ENCODE measurements at regions not wholly inside any gene's neighbourhood (a gene's known extent, or its start where the extent isn't known, plus 50 kb on each side); places are given as distances from the start of the nearest gene placed in this dataset.

DNA sequence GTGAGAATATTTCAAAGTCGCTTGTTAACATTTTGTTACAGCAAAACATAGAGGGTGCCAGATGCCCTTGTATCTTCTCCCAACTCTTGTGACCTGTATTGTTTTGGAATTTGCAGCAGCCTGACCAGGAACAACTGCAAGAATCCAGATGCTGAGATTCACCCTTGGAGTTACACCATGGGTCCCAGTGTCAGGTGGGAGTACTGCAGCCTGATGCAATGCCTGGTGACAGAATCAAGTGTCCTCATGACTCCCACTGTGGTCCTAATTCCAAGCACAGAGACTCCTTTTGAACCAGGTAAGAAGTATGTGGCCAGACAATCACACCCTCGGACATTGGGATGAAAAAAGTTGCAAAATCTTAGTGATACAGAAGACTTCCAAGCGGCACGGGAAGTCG lies 79.6 kb upstream of the MAP3K4 start:
- DNase-seq: no peak

DNA sequence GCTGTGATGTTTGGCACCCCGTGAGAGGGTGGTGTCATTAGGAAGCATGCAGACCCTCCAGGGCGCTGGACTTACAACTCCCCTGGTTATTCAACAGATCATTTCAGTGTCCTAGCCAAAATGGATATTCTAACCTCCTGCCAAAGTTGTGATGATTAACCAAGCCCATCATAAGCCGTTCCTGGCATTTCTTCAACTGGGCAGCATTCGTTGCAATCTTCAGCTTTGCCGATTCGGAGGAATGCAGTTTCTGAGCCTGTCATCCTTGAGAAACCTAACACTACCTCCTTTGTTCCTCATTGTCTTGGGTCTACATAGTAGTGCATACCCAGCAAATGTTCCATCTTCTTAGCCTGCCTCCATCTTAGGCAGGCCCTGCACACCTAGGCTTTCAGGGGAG lies 79.2 kb upstream of the MAP3K4 start:
- DNase-seq: no peak

DNA sequence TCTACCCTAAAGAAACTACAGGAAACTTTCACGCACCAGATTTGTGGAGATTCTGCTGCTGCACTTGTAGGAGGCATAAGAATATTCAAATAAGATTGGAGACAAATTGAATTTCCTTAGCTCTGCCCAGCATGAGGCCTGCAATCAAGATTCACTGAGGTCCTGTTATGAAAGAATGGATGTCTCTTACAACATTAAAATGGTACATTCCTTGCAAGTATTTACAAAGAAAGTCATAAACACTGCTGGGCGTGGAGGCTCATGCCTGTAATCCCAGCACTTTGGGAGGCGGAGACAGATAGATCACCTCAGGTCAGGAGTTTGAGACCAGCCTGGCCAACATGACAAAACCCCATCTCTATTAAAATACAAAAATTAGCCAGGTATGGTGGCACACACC lies 74.0 kb upstream of the MAP3K4 start:
- DNase-seq: no peak

DNA sequence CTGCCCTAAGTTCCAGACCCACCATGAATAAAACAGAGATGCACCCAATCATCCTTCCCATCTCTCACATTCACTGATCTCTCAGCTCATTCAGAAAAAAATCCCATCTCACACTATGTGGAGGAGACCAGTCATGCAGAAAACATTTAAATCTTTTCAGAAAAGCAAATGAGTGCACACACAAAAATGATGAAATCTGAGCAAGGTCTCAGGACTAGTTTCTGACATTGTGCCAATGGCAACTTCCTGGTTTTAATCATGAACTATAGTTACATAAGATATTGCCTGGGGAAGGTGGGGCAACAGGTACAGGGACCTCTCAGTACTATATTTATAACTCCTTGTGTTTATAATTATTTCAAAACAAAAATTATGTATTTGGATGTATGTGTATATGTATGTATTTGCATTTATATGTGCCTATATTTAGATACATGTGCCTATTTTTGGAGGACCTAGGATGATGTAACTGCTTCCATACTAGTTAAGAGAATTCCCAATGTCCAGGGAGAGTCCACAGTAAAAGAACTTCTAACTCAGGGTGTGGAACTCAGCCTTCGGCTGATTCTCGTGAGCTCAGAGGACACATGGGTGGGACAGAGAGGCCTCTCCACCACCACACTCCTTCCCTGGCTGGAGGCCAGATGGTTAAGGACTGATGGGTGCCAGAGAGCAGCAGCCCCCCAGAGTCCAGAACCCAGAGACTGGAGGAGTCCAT lies 71.7 kb upstream of the MAP3K4 start:
- DNase-seq: no peak

DNA sequence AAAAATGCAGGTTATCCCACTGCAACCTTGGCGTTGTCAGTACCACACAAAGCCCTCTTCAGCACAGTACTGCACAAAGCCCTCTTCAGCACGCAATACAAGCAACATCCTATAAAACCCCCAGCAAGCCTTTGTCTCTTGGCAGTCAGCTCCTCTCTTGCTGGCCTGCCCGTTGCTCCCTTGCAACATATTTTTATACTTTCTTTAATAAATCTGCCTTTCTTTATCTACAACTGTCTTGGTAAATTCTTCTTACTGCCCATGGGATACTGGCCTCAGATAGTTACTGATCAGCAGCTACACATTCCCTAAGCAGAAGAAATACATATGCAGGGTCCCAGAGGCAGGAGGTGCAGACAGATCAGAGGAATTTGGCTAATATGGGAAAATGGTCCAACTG lies 70.5 kb upstream of the MAP3K4 start:
- no peak for DNase-seq

DNA sequence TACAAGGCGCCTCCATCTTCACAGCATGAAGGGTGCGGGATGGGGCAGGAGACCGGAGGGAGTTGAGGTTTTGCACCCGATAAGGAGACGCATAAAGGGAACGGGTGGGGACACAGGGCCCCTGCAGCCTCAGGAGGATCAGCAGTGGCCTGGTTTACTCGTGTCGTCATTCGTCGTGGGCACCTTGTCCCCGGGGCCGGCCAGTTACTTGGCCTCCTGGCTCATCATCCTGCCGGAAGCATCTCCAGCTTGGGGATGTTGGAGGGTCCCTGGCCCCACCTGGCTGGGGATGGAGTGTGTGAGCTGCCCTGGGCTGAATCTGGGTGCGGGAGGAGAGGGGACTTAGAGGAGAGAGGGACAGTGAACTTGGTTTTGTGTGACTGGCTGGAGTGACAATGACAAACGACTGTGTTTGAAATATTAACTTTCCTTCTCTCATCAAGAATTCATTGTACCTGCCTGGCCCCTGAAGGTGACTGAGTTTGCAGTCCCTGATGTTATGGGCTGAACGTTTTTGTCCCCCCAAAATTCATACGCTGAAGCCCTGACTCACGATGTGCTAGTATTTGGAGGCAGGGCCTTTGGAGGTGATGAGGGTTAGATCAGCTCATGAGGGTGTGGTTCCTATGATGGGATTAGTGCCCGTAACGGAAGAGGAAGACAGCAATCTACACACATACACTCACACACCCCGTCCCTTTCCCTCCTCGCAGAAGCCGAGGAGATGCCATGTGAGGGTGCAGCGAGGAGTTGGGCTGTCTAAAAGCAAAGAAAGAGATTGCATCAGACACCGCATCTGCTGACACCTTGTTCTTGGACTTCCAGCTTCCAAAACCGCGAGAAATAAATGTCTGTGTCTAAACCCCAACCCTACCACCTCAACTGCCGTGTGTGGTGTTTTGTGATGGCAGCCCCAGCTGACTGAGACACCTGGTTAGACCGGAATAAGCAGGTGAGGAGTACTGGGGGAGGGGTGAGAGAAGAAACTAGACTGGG lies 65.0 kb upstream of the MAP3K4 start:
- DNase-seq: no peak

DNA sequence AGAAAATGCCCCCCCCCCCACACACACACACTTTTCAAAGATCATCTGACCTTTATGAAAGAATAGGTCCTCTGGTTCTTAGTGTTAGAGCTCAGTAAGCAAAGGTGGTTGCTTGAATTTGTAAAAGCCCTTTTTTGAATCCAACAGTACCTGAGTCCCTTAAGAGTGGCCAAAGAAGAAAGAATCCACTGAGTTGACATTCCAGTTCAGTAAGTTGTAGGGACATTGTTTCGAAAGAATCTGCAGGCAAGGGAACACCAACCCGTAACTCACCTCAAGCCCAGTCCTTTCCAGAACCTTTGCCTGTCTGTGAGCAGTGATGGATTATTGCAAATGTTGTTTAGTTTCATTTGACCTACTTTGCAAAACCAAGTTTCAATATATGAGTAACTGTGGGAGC lies 64.2 kb upstream of the MAP3K4 start:
- no peak for DNase-seq

DNA sequence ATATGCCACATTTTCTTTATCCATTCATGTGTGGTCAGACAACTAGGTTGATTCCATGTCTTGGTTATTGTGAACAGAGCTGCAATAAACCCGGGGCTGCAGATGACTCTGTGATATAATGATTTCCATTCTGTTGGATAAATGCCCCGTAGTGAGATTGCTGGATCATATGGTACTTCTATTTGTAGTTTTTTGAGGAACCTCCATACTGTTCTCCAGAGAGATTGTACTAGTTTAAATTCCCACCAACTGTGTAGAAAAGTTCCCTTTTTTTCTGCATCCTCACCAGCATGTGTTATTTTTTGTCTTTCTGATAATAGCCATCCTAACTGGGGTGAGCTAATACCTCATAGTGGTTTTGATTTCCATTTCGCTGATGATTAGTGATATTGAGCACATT lies 62.2 kb upstream of the MAP3K4 start:
- no peak for DNase-seq

DNA sequence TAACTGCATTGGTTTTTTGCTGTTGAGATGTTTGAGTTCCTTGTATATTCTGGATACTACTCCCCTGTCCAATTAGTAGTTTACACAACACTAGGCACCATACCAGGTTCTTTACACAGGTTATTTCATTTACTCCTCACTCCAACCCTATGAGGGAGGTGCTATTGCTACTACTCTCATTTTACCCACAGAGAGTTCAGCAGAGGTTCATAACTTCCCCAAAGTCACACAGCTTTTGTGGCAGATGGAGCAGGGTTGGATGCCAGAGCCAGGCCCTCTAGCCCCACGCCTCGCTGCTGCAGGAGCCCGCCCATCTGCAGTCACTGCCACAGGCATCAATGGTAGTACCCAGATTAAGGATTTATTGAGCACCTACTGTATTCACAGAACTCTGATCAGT lies 61.7 kb upstream of the MAP3K4 start:
- DNase-seq: no peak

DNA sequence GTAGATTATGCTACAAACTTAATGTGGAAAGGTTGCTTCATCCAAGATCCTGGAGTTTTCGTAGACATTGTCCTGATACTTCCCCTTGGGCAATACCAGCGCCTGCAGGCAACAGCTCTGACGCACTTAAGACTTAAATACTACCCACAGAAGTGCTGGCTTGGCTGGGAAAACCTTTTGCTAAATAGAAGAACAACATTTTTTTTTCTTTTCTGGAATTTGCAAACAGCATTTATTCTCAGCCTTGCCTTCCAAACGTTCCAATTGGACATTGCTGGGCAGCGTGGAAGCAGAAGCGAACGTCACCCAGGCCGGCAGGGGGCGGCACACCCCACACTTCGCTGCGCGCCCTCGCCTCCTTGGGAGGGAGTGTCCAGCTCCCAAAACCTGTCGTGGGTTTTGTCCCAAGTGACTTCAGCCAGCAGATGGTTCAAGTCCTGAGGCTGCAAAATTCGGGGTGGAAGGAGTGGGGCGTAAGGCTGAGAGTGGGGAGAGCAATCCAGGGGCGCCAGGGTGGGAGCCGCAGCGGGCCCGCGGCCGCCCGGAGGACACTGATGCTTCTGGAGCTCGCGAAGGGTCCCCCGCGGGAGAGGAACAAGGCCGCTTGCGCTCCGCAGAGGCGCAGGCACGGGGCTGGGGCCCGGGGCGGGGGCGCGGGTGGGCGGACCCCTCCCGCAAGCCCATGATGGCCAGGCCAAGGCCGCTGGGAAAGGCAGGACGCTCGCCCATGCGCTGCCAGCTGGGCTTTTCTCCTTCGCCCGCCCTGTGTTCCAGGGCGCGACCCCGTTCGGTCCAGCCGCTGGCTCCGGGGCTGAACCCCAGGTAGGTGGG lies 60.8 kb upstream of the MAP3K4 start:
- DNase-seq: no peak

DNA sequence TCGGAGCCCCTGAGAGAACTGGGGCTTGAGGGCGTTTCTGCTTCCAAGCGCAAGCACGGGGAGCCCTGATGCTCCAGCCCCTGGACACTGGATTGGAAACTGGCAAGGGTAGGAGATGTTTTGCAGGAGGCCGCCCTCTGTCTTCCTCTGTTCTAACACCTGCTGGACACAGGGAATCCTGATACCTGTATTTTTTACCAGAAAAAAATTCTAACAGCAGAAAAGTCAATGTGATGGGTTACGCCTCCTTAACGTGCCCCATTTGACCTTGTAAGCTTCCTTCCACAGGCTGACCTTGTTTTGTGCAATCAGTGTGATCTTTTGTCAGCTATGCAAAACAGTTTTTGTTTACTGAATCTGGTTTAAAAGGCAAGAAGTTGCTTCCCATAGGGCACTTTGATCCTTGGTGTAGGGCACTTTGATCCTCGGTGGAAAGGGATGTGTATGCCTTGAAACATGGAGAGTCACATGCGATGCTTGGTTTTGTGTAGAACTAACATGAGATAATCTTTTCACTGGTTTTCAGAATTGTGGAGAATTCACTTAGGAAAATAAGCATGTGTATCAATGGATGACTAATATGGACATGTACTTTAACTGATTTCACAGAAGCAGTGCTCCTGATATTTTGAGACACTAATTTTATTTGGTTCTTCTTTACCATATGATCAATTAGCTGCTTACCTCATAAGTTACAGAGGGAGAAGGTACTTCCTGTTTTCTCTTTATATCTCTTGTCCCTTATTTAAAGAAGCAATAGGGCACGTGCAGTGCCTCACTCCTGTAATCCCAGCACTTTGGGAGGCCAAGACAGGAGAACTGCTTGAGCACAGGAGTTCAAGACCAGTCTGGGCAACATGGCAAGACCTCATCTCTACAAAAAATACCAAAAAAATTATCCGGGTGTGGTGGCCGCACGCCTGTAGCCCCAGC lies 59.9 kb upstream of the MAP3K4 start:
- DNase-seq: no peak

DNA sequence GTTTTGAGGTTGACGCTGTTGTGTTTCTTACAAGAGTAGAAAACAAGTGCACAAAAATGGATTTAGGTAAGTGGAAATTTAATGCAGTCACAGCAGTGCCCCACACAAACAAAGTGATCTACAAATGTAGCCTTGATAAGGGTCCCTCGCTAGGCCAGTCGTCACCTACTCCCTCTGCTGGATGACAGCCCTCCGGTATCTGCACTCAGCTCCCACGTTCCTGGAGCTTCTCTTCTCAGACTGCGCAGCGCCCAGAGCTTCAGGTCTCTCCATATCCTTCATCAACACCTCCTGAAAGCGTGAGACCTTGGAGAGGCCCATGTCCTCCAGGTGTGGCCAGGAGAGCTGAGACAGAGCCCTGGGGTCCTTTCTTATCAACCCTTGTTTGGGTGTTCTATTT lies 58.3 kb upstream of the MAP3K4 start:
- no peak for DNase-seq

DNA sequence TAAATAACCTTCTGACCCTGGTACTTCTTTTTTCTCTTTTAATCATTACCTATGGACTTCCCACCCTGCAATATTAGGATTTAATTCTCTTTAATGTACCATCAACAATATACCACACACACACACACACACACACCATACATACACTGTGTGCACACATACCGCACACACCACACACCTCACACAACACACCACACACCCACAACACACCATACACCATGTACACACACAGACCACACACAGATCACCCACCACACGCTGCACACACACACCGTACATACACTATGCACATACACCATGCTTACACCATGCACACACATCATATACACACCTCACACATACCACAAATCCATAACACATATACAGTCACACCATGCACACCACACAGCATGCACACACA lies 57.4 kb upstream of the MAP3K4 start:
- no peak for DNase-seq

DNA sequence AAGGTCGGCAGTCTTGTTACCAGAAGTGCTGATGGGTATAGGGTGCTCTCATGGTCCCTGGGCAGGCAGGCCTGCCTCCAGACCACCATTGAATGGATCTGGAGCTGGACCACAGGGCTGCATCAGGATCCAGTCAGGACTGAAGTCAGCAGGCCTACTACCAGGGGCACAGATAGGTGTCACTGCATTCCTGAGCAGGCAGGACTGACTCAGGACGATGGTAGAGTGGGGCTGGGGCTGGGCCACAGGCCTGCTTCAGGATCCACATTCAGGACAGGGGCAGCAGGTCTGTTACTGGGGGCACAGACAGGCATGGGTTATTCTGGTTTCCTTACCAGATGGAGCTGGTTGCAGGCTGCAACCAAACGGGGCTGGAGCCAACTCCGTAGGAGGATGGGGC lies 51.4 kb upstream of the MAP3K4 start:
- DNase-seq: no peak
